ENCODE measurements at regions not wholly inside any gene's neighbourhood (a gene's known extent, or its start where the extent isn't known, plus 50 kb on each side); places are given as distances from the start of the nearest gene placed in this dataset.

- Histone ChIP-seq H3K4me1 (ENCODE audit: insufficient read depth) (no peaks in the 10 kb centered on the region), H3K27ac (no peak overlapping the region), H3K36me3 (no peaks in the 10 kb centered on the region), H3K27me3 (no peaks in the 10 kb centered on the region), H3K9me3 (no peaks in the 10 kb centered on the region), H3K4me3 (no peak overlapping the region)
- 64 to 72% (median 71%) methylated on average over 2 of the region's 2 CpGs for WGBS, 3 donors
- TF ChIP-seq CTCF (IDR thresholded peaks at IDR 0.05) (no peak), EP300 (IDR thresholded peaks at IDR 0.05) (no peak), POLR2A (IDR thresholded peaks at IDR 0.05) (no peak)
- intact Hi-C loops (cut with DNase I), result no loop called here
- no peak for DNase-seq
These were observed 1073.3 kb upstream of the PHF14 start for GRCh38 chr7:9900339-9900738.

- WGBS, 3 donors, result 65 to 76% (median 72%) methylated on average over 3 of the region's 3 CpGs
- TF ChIP-seq EP300 (IDR thresholded peaks at IDR 0.05), result no peak
- TF ChIP-seq POLR2A (IDR thresholded peaks at IDR 0.05), result no peak
- TF ChIP-seq CTCF (IDR thresholded peaks at IDR 0.05), result no peak
- intact Hi-C loops (cut with DNase I), result no loop called here
These were observed 1052.3 kb upstream of the PHF14 start for GRCh38 chr7:9921326-9921725.

GRCh38 chr7:9937944-9938631 is 1035.6 kb upstream of the PHF14 start:
- intact Hi-C loops (cut with DNase I), result no loop called here
- TF ChIP-seq CTCF (IDR thresholded peaks at IDR 0.05) (no peak), POLR2A (IDR thresholded peaks at IDR 0.05) (no peak), EP300 (IDR thresholded peaks at IDR 0.05) (no peak)
- no peaks in the 10 kb centered on the region for H3K27me3 ChIP-seq
- no peak for DNase-seq
- no peaks in the 10 kb centered on the region for H3K36me3 ChIP-seq
- no peak overlapping the region for H3K4me3 ChIP-seq
- 31 to 42% (median 39%) methylated on average over 2 of the region's 2 CpGs for WGBS, 3 donors
- H3K4me1 ChIP-seq (ENCODE audit: insufficient read depth), result no peaks in the 10 kb centered on the region
- H3K27ac ChIP-seq, result no peak overlapping the region
- no peaks in the 10 kb centered on the region for H3K9me3 ChIP-seq

More at GRCh38 chr7:9921326-9921725, 1052.3 kb upstream of the PHF14 start:
- Histone ChIP-seq H3K27me3 (no peaks in the 10 kb centered on the region), H3K27ac (no peak overlapping the region), H3K9me3 (no peaks in the 10 kb centered on the region), H3K4me3 (no peak overlapping the region), H3K4me1 (ENCODE audit: insufficient read depth) (no peaks in the 10 kb centered on the region), H3K36me3 (no peaks in the 10 kb centered on the region)
- no peak for DNase-seq

GRCh38 chr7:9939176-9939575 is 1034.5 kb upstream of the PHF14 start:
- intact Hi-C loops (cut with DNase I), result no loop called here
- no peak for DNase-seq
- Histone ChIP-seq H3K4me1 (ENCODE audit: insufficient read depth) (no peaks in the 10 kb centered on the region), H3K27me3 (no peaks in the 10 kb centered on the region), H3K36me3 (no peaks in the 10 kb centered on the region), H3K27ac (no peak overlapping the region), H3K4me3 (no peak overlapping the region), H3K9me3 (no peaks in the 10 kb centered on the region)
- TF ChIP-seq POLR2A (IDR thresholded peaks at IDR 0.05), result no peak
- TF ChIP-seq EP300 (IDR thresholded peaks at IDR 0.05), result no peak
- TF ChIP-seq CTCF (IDR thresholded peaks at IDR 0.05), result no peak
